AG04450 (cell line): ENCODE measurements at regions not wholly inside any gene's neighbourhood (a gene's known extent, or its start where the extent isn't known, plus 50 kb on each side); places are given as distances from the start of the nearest gene placed in this dataset.

Experiments
- CTCF ChIA-PET: fragments of 300-600, 350-600 bp; formaldehyde crosslinking; extraction: SDS; loops from one replicate; lab custom pipeline; 2022; ENCODE audit warnings: antibody characterized with exemption, inconsistent platforms; lab: Charles Lee
- POLR2A ChIA-PET: fragments of 350-600 bp; formaldehyde crosslinking; extraction: SDS; loops from one replicate; lab custom pipeline; 2021; ENCODE audit warnings: antibody characterized with exemption, inconsistent platforms; lab: Yijun Ruan, JAX
- DNase-seq: peaks from one replicate; pipeline ENCODE4 v3.0.0-alpha.2; 2011; ENCODE audit warnings: low read depth, low spot score
- H3K27ac ChIP-seq: one replicate; pipeline ENCODE4 v1.5.1; 2012; ENCODE audit warnings: low read depth, low read length, control low read depth
- H3K27me3 ChIP-seq: one replicate; pipeline ENCODE4 v1.6.0; 2012; ENCODE audit warnings: low read length; ENCODE audit not compliant: control insufficient read depth, insufficient read depth
- H3K4me3 ChIP-seq: 2 replicates; pipeline ENCODE4 v1.5.1; 2011; ENCODE audit warnings: mild to moderate bottlenecking, low read depth, low read length, control low read depth
- H3K9me3 ChIP-seq: 2 replicates; pipeline ENCODE4 v1.5.1; 2012; ENCODE audit warnings: low read length; ENCODE audit not compliant: control insufficient read depth, insufficient read depth
- CTCF ChIP-seq: IDR thresholded peaks from 2 replicates; pipeline ENCODE4 v1.5.1; 2011; ENCODE audit warnings: low read depth, low read length, control low read depth, inconsistent platforms

- no peak overlapping the region for H3K27ac ChIP-seq
- H3K4me3 ChIP-seq: no peak overlapping the region
- CTCF ChIA-PET: no interaction called here
- POLR2A ChIA-PET: no interaction called here
- no peaks in the 10 kb centered on the region for H3K27me3 ChIP-seq
- no peak for DNase-seq
- H3K9me3 ChIP-seq: no peaks in the 10 kb centered on the region
- no peak for TF ChIP-seq CTCF
Observed at GRCh38 chrX:118211891-118212816, 95.5 kb upstream of the KLHL13 start.

- CTCF ChIA-PET: no interaction called here
Observed at GRCh38 chrX:118212817-118213183, 96.2 kb upstream of the KLHL13 start.

GRCh38 chrX:118215346-118215745 is 98.7 kb upstream of the KLHL13 start:
- ChIA-PET POLR2A (no interaction called here), CTCF (no interaction called here)
- no peak for TF ChIP-seq CTCF
- no peak for DNase-seq
- Histone ChIP-seq H3K27me3 (no peaks in the 10 kb centered on the region), H3K9me3 (no peaks in the 10 kb centered on the region), H3K27ac (no peak overlapping the region), H3K4me3 (no peak overlapping the region)

More at GRCh38 chrX:118212817-118213183, 96.2 kb upstream of the KLHL13 start:
- POLR2A ChIA-PET: no interaction called here
- H3K9me3 ChIP-seq: no peaks in the 10 kb centered on the region
- no peak overlapping the region for H3K27ac ChIP-seq
- TF ChIP-seq CTCF: no peak
- no peak for DNase-seq
- H3K4me3 ChIP-seq: no peak overlapping the region
- H3K27me3 ChIP-seq: no peaks in the 10 kb centered on the region

DNA sequence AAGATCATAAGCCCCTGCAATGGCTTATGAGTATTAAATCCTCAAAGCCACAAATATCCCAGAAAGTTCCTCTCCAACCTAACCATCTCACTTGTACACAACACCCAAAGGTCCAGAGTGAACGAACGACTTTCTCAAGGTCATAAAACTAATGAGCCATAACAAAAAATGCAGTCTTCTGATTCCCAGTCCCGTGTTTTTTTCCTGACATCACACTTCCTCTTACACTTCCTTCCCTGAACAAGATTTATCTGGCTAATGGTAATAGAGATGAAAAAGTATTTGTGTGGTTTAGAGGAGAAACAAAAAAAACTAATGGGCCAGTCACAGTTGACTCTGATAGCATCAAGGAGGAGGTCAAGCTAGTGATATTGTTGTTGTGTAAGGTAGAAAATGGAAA is 99.5 kb upstream of the KLHL13 start:
- no peaks in the 10 kb centered on the region for H3K27me3 ChIP-seq
- H3K4me3 ChIP-seq: no peak overlapping the region
- H3K9me3 ChIP-seq: no peaks in the 10 kb centered on the region
- no peak for TF ChIP-seq CTCF
- no peak for DNase-seq
- ChIA-PET CTCF (no interaction called here), POLR2A (no interaction called here)
- H3K27ac ChIP-seq: no peak overlapping the region

- no peak for TF ChIP-seq CTCF
- Histone ChIP-seq H3K27ac (no peak overlapping the region), H3K9me3 (no peaks in the 10 kb centered on the region), H3K27me3 (no peaks in the 10 kb centered on the region), H3K4me3 (no peak overlapping the region)
- ChIA-PET CTCF (no interaction called here), POLR2A (no interaction called here)
- no peak for DNase-seq
Observed at GRCh38 chrX:118216509-118216908, 99.9 kb upstream of the KLHL13 start.
